Left forelimb (tissue), 1 donor: ENCODE measurements at regions not wholly inside any gene's neighbourhood (a gene's known extent, or its start where the extent isn't known, plus 50 kb on each side); places are given as distances from the start of the nearest gene placed in this dataset.

Experiments used
- DNase-seq: peaks from one replicate; pipeline ENCODE4 v3.0.0-alpha.2; 2018; ENCODE audit warnings: low spot score

- DNase-seq, result no peak
These were observed 318.5 kb downstream of the GRB14 start for GRCh38 chr2:164302786-164303185.

- DNase-seq, result no peak
These were observed 333.0 kb downstream of the GRB14 start for GRCh38 chr2:164288235-164288634.

GRCh38 chr2:164287056-164287455 lies 334.2 kb downstream of the GRB14 start:
- DNase-seq, result no peak

- DNase-seq, result no peak
These were observed 335.7 kb downstream of the GRB14 start for GRCh38 chr2:164285576-164285975.

GRCh38 chr2:164281896-164282295 lies 339.4 kb downstream of the GRB14 start:
- no peak for DNase-seq

GRCh38 chr2:164275659-164276058 lies 345.6 kb downstream of the GRB14 start:
- no peak for DNase-seq

- no peak for DNase-seq
These were observed 360.8 kb downstream of the GRB14 start for GRCh38 chr2:164260506-164260905.

- DNase-seq, result no peak
These were observed 363.5 kb downstream of the GRB14 start for GRCh38 chr2:164257742-164258141.

- no peak for DNase-seq
These were observed 368.6 kb downstream of the GRB14 start for GRCh38 chr2:164252568-164253287.

- DNase-seq, result no peak
These were observed 378.0 kb downstream of the GRB14 start for GRCh38 chr2:164243315-164243714.

- no peak for DNase-seq
These were observed 378.9 kb downstream of the GRB14 start for GRCh38 chr2:164242409-164242808.

GRCh38 chr2:164234074-164234473 lies 387.2 kb downstream of the GRB14 start:
- no peak for DNase-seq

- DNase-seq, result no peak
These were observed 397.3 kb downstream of the GRB14 start for GRCh38 chr2:164224007-164224406.

GRCh38 chr2:164221473-164221872 lies 399.8 kb downstream of the GRB14 start:
- no peak for DNase-seq

GRCh38 chr2:164220265-164220664 lies 401.0 kb downstream of the GRB14 start:
- no peak for DNase-seq

GRCh38 chr2:164213916-164214315 lies 407.4 kb downstream of the GRB14 start:
- DNase-seq, result no peak

- no peak for DNase-seq
These were observed 415.9 kb downstream of the GRB14 start for GRCh38 chr2:164205347-164205746.

- no peak for DNase-seq
These were observed 418.2 kb downstream of the GRB14 start for GRCh38 chr2:164203131-164203530.

- DNase-seq, result no peak
These were observed 423.0 kb downstream of the GRB14 start for GRCh38 chr2:164198256-164198655.

- no peak for DNase-seq
These were observed 430.6 kb downstream of the GRB14 start for GRCh38 chr2:164190700-164191099.

GRCh38 chr2:164189851-164190250 lies 431.4 kb downstream of the GRB14 start:
- no peak for DNase-seq

- DNase-seq, result no peak
These were observed 434.2 kb downstream of the GRB14 start for GRCh38 chr2:164187121-164187520.

- no peak for DNase-seq
These were observed 434.7 kb downstream of the GRB14 start for GRCh38 chr2:164186591-164186990.

- no peak for DNase-seq
These were observed 439.1 kb downstream of the GRB14 start for GRCh38 chr2:164182116-164182627.
